Sigmoid colon (tissue), 4 donors: ENCODE measurements at regions not wholly inside any gene's neighbourhood (a gene's known extent, or its start where the extent isn't known, plus 50 kb on each side); places are given as distances from the start of the nearest gene placed in this dataset.
"Not testable (repeated sequence)": the region's sequence is repeated elsewhere in the genome, so short reads cannot be mapped to it uniquely, and the experiment has no call there.

Experiments used
- EP300 ChIP-seq, 4 donors: sonication (generic); formaldehyde crosslinking; IDR thresholded peaks; one replicate each; pipeline ENCODE4 v1.6.1; 2017; ENCODE audit warnings: antibody characterized with exemption in 4 of 4
- POLR2A ChIP-seq, 2 donors: fragments of 450-650 bp; IDR thresholded peaks; one replicate each; pipeline ENCODE4 v1.6.1; 2016; ENCODE audit warnings: antibody characterized with exemption in 2 of 2, mild to moderate bottlenecking in 2 of 2, moderate library complexity in 2 of 2
- POLR2AphosphoS5 ChIP-seq, 4 donors: sonication (generic); formaldehyde crosslinking; IDR thresholded peaks; one replicate each; pipeline ENCODE4 v1.6.1; 2017; ENCODE audit warnings: antibody characterized with exemption in 4 of 4
- TF ChIP-seq, protein P1 (sequence below), 4 experiments: fragments of 450-650 bp in 3 of 4; fragments of 200-600 bp in 1 of 4; IDR thresholded peaks; one replicate each; pipeline ENCODE4 v1.5.1; 2016 to 2019; ENCODE audit warnings: antibody characterized with exemption in 4 of 4, mild to moderate bottlenecking in 3 of 4, moderate library complexity in 2 of 4

DNA sequence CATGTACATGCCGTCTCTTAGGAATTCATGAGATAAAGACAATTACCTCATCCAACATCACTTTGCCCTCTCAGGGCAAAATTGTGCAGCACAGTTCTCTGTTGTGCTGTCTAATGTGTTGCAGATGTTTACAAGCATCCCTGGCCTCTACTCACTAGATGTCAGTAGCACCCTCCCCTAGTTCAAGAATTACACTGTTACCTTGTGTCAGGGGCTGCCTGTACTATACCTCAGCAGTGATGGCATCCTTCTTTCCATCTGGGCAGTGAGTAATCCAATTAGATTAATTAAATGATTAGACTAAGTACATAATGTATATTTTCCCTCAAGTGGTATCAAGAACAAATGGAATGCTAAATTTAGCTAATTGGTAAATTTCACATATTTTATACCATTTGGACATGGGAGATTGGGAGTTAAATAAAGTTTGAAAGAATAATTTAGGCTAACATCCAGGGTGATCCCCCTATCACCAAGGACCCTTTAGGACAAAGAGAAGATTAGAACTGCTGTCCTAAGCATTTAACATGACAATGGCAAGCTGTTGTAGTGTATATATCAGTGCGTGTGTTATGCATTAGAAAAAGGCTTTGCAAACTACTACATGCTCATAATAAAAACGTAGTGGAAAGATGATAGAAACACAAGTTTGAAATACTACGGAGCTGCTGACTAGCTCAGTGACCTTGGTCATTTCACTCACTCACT lies 727.0 kb downstream of the TRIB2 start:
- TF ChIP-seq EP300, POLR2AphosphoS5, POLR2A (IDR thresholded peaks at IDR 0.05): not testable (repeated sequence)
- TF ChIP-seq, protein P1, sequence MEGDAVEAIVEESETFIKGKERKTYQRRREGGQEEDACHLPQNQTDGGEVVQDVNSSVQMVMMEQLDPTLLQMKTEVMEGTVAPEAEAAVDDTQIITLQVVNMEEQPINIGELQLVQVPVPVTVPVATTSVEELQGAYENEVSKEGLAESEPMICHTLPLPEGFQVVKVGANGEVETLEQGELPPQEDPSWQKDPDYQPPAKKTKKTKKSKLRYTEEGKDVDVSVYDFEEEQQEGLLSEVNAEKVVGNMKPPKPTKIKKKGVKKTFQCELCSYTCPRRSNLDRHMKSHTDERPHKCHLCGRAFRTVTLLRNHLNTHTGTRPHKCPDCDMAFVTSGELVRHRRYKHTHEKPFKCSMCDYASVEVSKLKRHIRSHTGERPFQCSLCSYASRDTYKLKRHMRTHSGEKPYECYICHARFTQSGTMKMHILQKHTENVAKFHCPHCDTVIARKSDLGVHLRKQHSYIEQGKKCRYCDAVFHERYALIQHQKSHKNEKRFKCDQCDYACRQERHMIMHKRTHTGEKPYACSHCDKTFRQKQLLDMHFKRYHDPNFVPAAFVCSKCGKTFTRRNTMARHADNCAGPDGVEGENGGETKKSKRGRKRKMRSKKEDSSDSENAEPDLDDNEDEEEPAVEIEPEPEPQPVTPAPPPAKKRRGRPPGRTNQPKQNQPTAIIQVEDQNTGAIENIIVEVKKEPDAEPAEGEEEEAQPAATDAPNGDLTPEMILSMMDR (IDR thresholded peaks at IDR 0.05) = not testable (repeated sequence)
